Glomerular endothelial cell (primary cell): ENCODE measurements at regions not wholly inside any gene's neighbourhood (a gene's known extent, or its start where the extent isn't known, plus 50 kb on each side); places are given as distances from the start of the nearest gene placed in this dataset.
"Not testable (repeated sequence)": the region's sequence is repeated elsewhere in the genome, so short reads cannot be mapped to it uniquely, and the experiment has no call there.

Source experiments
- DNase-seq: peaks from one replicate; pipeline ENCODE4 v3.0.0-alpha.2; 2011; ENCODE audit warnings: low read depth, low spot score; ENCODE audit errors: extremely low read depth

DNA sequence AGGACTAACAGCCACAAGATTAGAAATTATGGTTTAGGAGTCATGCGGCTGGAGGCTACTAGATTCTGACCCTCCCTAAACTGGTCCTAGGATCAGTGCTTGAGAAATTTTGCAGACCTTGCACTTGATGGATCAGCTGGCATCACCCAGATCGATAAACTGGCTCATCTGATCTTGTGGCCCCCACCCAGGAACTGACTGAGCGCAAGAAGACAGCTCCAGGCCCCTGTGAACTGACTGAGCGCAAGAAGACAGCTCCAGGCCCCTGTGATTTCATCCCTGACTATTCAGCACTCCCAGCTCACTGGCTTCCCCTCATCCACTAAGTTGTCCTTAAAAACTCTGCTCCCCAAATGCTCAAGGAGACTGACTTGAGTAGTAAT lies 67.8 kb downstream of the MRPL36 start:
- not testable (repeated sequence) for DNase-seq

DNA sequence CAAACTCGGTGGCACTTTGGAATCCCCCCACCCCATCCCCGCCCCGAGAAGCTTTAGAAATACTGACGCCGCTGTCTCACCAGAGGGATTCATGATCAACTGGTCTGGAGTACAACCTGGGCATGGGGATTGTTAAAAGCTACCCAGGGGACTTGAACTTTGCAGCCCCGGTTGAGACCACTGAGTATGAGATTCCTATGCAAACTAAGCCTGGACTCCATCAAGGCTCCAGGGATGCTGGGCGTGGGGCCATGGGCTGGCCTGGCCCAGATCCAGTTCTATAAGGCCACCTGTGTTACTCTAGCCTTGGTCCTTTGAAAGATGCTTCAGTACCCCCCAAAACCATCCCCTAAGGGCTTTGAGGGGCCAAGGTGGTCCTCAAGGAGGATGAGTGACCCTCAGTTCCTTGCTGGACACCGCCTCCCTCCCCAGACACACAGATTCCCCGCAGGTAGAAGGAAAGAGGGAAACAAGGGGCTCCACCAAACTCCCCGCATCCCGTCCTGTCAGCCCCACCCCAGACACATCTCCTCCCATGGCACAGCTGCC lies 68.5 kb downstream of the MRPL36 start:
- DNase-seq: no peak

DNA sequence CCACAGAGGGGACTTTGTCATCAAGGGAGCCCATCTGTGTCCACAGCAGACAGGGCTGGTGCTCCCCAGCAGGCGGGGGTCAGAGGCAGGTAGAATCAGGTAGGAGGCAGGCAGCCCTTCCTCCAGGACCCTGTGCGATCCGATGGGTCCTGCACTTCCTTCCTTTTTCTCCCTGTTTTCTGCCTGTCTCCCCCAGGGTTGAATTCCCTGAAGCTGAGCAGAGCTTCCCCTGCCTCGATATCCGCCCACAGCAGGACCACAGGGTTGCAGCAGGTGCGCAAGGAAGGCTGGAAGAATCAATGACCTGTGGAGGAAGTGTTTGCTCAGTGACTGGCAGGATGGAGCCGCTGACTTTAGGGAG lies 69.2 kb downstream of the MRPL36 start:
- DNase-seq: no peak

DNA sequence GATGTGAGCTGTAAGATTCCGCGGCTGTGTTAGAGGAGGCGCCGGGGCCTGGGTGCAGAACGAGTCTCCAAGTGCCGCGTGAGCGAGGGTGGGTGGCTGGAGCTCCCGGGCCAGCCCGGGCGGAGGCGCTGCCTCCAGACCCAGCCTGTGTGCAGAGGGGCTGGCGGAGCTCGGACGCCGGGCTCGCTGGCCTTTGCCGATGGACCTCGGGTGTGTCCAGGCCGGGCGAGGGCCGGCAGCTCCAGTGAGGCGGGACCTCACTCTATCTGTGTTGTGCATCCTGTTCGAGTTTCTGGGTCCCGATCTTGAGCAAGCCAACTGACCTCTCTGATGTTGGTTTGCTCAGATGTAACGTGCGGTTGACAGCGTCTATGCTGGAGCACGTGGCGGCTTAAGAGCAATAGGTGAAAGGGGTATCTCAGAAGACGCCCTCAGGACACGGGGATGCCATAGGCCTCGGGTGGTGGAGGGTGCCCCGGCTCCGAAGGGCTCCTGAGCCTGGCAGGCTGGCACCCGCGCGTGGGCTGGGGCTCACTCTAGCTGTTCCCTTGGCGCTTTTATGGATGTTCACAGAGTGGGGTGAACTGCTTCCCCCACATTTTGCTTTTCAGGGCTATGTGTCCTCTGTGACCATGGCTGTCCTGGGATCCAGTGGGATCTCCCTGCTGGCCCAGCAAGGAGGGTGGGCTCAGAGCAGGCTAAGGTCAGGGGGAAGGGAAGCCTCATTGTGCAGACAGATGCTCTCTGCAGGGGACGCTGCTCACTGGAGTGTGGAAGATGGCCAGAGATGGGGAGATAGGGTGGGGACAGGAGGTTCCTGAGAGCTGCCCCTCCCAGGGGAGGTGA lies 69.8 kb downstream of the MRPL36 start:
- no peak for DNase-seq

DNA sequence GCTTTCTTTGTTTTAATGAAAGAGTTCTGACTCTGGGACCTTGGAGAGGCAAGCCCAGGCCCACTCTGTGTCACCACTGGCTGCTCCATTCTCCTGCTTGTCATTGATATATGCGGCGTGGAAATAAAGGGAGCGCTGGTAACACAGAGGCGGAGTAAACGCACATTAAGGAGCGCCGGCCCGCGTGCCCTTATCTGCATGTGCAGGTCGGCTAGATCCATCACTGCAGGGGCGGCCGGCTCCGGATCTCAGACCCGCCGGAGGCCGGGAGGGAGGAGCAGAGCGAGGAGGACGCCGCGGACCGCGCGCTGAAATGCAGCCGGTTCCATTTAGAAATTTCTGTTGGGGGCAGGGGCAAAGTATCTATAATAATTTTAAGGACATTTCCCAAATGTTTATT lies 70.8 kb downstream of the MRPL36 start:
- no peak for DNase-seq

DNA sequence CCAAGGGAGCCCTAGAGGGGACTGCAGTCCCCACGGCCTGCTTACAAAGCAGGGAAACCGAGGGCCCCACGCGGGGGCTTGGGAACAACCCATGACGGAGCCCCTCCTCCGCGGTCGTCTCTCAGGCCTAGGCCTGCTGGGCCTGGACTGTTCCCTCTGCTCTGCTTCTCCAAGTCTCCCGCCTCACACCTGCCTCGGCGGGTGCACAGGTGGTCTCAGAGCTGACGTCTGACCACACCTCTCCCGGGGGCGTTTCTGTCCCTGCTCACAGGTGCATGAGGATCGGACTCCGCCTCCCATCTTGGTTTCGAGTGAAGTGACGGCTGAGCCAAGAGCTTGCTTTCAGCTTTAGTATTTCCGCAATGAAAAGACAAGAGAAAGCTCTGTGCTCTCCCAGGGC lies 72.1 kb downstream of the MRPL36 start:
- DNase-seq: no peak

DNA sequence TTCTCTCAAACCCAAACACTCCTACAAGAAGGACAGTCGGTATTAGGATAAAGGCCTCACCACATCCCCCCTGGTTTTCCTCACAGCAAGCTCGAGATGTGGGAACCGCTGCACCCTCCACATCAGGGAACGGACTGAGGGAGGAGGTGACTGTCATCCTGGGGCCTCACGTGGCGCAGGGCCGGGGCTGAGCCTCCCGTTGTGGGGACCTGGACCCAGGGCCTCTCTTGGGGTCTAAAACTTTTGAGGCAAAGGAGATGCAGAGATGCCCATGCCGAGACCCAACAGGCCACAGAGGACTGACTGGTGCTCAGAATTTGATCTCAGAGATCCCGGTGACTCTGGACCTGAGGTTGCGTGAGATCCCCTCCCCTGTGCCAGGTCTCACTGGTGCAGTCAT lies 72.7 kb downstream of the MRPL36 start:
- DNase-seq: no peak

DNA sequence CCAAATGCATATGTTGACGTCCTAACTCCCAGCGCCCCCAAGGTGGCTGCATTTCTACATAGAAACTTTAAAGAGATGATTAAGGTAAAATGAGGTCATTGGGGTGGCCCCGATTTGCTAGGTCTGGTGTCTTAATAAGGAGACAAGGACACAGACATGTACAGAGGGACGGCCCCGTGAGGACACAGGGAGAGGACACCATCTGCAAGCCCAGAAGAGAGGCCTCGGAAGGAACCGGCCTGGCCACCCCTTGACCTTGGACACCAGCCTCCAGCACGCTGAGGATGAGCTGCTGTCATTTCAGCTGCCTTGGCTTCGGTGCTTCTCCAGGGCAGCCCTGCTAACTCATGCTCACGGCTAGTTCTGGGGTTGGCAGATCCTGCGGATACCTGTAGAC lies 73.2 kb downstream of the MRPL36 start:
- no peak for DNase-seq

DNA sequence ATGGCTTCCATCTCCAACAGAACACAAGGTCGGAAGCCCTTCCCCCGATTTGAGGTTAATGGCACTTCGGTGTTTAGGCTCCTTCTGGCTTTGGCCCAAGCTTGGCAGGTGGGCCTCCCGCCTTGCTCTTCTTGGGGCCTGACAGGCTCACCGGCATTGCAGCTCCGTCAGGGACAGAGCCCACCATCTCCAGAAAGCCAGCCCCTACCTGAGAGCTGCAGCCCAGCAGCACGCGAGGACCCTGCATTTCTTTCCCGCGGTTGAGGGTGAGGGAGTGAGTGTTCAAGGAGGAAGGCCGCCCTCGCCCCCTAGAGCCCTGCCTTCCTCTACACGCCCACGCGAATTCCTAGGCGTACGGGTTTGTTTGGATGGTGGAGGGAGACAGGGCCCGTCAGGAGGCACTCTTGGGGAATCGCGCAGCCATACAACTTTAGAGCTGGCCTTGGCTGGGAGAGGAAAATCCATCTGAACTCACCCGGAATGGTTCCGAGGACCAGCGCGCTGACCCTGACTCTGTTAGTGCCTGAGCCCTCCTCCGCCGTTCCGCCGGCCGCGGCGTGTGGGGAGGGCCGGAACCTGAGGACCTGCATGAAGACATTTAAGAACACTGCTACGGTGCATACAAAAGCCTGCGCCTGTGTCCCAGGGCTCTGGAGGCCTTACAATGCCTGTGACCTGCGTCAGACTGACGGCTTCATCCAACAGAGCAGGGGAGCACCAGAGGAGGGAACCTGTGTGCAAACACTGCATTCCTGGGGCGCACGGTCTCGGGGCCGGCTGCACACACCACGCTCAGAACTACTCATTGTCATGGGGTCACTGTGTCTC lies 73.8 kb downstream of the MRPL36 start:
- no peak for DNase-seq

DNA sequence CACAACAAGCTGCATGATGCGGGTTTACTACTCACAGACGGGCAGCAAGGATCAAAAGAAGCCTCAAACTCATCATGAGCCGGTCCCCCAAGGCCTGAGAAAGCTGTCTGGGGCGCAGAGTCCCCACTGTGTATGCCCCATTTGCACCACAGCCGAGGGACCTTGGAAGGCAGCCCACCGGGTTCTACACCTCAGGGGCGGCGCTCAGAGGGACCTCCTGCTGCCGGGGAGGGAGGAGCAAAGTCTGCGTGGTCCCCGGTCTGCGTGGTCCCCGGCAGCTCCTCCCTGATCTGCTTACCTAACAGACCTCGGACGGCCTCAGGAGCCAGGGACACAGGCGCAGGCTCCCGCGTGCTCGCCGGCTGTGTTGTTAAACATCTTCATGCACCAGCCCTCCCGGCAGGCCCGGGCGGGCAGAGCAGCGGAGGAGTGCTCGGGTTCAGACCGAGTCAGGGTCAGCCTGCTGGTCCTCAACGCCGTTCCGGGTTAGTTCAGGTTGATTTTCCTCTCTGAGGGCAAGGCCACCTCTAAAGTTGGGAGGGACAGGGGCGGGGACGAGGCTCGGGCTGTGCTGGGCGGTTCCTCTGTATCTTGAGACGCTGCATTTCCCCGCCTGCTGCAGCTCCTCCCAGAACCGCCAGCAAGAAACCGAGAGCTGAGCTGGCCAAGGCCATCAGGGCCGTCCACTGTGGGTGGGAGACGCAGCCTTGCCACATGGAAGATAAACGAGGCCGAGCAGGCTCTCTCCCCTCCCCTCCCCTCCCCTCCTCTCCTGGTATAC lies 74.6 kb downstream of the MRPL36 start:
- DNase-seq: no peak

DNA sequence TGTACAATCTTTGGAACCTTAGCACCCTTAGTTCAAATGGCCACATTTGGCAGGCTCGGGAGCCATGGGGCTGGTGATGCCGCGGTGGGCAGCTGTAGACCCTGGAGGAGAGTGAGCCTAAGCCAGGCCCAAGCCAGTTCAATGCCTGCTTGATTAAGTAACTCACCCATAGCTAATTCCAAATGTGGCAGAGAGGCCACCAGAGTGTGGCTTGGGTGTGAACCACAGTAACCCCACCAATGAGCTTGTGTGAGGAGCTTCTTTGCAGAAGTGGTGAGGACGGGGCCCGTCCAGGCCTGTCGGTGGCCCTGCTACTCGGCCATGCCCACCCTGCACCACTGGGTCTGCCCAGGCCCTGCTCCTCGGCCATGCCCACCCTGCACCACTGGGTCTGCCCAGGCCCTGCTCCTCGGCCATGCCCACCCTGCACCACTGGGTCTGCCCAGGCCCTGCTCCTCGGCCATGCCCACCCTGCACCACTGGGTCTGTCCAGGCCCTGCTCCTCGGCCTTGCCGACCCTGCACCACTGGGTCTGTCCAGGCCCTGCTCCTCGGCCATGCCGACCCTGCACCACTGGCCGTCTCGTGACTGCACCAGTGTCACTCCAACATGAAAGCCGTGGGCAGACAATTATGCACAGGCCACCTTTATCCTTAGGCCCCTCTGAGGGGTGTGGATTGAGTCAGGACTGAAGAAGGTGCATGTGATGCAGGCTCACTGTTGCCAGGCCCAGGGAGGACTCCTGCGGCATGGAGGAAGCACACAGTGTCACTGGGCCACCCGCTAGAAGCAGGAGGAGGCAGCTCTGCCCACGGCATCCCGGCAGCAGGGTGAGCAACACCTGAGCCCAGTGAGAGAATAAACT lies 75.4 kb downstream of the MRPL36 start:
- no peak for DNase-seq

DNA sequence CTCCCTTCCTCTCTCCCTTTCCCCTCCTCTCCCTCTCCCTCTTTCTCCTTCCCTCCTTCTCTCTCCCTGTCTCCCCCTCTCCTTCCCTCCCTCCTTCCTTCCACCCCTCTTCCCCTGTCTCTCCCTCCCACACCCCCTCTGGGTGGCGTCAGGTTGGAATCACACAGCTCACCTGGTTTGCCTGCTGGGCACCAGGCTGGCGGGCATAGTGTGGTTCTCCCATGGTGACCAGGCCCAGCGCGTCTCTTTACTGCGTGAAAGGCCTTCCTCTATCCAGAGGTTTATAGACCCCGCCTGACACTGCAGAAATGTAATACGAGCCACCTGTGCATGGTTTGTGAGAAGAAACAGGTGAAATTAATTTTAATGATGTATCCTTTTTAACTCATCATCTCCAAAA lies 76.2 kb downstream of the MRPL36 start:
- DNase-seq: no peak

DNA sequence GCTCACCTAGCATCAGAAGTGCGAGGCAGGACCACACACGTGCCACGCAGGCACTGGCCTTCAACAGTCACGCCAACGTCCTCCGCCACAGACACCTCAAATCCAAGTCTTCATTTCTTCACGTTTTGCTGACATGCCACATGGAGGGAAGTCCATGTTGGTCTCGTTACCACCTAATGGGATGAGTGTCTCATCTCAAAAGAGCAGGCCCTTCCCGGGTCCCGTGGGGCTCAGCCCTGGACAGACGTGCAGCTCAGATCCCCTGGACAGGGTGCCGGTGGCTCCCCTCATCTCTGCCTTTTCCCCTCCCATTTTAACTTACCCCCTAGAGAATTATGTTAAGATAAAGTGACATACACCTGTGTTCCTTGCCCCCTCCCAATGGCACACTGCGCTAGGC lies 76.8 kb downstream of the MRPL36 start:
- DNase-seq: no peak

DNA sequence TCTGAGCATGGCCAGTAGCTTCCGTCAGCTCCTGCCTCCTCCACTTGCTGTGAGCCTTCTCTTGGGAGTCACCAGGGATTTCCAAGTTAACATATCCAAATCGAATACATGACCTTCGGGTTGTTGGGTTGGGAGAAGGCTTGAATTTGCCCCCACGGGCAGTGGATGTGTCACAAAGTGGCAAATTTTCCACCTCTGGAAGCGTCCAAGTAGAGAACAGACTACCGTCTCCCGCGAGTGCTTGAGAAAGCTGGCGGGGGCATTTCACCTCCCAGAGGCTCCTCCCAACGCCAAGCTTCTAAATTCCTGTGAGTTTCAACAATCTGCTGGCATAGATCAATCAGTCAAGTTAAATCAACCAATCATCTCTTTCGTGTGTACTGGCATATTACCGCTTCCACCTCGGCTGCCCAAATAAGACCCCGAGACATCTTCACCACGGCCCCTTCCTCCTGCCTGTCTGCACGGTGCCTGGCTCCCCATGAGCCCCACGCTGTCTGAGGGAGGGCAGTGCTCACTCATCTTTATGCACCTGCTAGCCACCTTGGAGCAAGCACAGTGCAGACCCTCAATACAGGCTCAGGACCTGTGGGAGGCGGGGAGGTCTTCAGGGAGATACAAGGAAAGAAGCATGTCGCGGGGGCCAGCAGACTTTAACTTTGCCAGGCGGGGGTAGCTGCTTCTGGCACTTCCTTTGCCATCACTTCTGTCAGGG lies 79.1 kb downstream of the MRPL36 start:
- DNase-seq: no peak

DNA sequence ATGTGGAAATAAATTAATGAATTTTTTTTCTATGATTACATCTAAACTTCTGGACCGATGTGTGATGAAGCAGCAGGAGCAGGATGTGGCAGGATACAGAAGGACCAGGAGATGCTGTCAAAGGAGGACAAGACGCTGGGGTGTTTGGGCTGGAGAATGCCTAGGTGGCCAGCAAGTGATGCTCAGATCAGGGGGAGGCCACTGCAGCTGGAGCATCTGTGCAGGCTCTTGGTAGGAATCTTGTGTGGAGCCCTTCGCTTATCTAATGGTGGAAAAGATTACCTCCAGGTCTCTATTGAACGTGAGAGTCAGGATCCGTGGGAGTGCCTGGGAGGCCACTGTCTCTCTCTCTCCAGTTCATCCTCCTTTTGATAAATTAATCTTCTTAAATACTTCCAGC lies 79.8 kb downstream of the MRPL36 start:
- no peak for DNase-seq

DNA sequence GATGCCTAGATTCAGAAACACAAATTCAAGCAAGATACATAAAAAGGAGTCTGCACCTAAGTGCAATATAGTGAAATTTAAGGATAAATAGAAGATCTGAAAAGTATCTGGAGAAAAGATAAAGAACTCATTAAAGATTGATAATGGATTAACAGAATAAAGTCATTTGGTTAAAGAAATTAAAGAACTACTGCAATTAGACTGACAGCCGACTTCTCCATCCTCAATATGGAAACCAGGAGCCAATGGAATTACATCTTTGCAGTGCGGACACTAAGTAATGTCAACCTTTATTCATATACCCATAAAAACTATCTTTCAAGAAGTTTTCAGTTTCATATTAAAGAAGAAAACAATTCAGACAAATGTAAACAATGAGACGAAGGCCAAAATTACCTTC lies 81.0 kb downstream of the MRPL36 start:
- DNase-seq: no peak

DNA sequence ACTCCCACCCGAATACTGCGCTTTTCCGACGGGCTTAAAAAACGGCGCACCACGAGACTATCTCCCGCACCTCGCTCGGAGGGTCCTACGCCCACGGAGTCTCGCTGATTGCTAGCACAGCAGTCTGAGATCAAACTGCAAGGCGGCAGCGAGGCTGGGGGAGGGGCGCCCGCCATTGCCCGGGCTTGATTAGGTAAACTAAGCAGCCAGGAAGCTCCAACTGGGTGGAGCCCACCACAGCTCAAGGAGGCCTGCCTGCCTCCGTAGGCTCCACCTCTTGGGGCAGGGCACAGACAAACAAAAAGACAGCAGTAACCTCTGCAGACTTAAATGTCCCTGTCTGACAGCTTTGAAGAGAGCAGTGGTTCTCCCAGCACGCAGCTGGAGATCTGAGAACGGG lies 89.5 kb downstream of the MRPL36 start:
- not testable (repeated sequence) for DNase-seq

DNA sequence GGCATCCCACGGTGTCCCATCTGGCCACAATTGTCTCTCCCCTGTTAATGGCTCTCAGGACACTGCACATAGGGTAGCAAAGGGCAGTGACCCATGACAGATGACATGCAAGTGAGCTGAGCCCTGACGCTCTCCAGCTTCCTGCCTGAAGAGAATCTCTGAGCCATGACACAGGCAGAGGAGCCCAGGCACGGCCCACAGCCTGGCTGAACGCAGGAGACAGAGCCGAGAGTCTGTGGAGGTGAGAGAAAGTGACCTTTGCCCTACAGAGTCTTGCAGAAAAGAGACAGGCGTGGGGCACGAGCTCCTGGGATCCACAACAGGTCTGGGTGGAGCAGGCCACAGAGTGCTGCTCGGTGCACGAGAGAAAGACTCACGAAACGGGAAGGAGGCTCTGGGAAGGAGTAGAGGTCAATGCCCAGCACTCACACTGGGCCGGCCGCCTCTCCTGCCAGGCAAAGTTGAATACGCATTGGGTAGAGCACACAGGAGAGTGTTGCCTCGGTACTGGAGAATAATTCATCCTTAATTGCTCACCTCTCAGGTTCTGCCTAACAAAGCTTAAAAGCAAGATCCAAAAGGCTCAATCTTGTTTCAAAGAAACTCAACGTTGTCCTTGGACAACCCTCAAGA lies 90.3 kb downstream of the MRPL36 start:
- no peak for DNase-seq

DNA sequence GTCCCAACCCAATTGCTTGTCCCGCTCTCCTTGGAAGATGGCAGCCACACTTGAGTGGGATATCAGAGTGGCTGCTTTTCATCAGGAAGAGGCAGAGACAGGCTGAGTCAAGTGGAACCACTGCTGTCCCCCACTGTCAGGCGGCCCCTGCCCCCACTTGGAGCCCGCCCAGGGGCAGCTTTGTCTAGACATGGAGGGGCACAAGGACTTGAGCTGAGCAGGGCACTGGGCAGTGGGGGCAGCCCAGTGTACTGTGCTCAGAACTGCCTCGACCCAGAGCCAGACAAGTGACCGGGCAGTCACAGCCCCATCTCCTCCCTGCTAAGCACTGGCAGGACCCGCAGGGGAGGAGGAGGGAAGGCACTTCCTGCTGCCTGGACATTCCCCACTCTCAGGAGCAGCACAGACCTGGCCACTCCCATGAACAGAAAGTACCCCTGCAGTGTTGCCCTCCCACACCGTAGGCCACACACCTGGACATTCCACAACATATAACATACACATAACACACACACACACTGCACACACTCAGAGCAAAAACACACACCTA lies 91.0 kb downstream of the MRPL36 start:
- DNase-seq: no peak
